Left ventricle myocardium inferior (tissue), 1 donor: ENCODE measurements at regions not wholly inside any gene's neighbourhood (a gene's known extent, or its start where the extent isn't known, plus 50 kb on each side); places are given as distances from the start of the nearest gene placed in this dataset.
A peak's percentile ranks its signal among the peaks of the same experiment; 100 is the strongest.
"Not testable (repeated sequence)": the region's sequence is repeated elsewhere in the genome, so short reads cannot be mapped to it uniquely, and the experiment has no call there.

ENCODE experiments used
- DNase-seq: peaks from one replicate; pipeline ENCODE4 v3.0.0-alpha.2; 2020
- H3K27ac ChIP-seq: fragments of 200-600 bp; replicated peaks from 2 replicates; pipeline ENCODE4 v1.8.0; 2021
- H3K27me3 ChIP-seq: fragments of 200-600 bp; 2 replicates; pipeline ENCODE4 v1.8.0; 2021; ENCODE audit warnings: low read depth
- H3K36me3 ChIP-seq: fragments of 200-600 bp; 2 replicates; pipeline ENCODE4 v1.8.0; 2021
- H3K4me1 ChIP-seq: fragments of 200-600 bp; 2 replicates; pipeline ENCODE4 v1.8.0; 2021
- H3K4me3 ChIP-seq: fragments of 200-600 bp; 2 replicates; pipeline ENCODE4 v1.8.0; 2021; ENCODE audit warnings: mild to moderate bottlenecking, moderate library complexity
- H3K9me3 ChIP-seq: fragments of 200-600 bp; replicated peaks from 2 replicates; pipeline ENCODE4 v1.8.0; 2021
- intact Hi-C: fragments of 100-400 bp; cut with micrococcal nuclease; formaldehyde crosslinking; loops from one replicate; pipeline ENCODE4 v1.11.0; 2022
- TF ChIP-seq, protein P1 (sequence below): fragments of 200-600 bp; IDR thresholded peaks from 2 replicates; pipeline ENCODE4 v1.8.0; 2021; ENCODE audit warnings: antibody characterized with exemption, mild to moderate bottlenecking, borderline replicate concordance
- donor health status: DM: no; HTN: yes; CAD: no; lungs with severe emphysema.

DNA sequence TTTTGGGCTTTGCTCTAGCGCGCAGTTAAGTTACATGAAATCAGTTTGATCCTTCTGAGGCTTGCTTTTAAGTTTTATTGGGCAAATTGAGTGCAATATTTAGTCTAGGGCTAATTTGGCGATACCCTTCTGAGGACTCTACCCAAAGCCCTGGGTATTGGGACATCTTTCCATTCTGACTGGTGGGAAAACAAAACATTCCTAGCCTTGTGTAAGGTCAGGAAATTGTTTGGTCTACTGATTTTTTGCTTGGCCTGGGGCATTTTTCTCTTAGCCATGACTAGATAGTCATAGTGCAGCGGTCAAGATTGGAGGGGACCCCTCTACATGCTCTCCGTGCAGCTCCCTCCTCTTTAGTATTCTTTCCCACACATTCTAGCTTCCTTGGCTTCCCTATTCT, 189.6 kb upstream of the PTGFR start:
- TF ChIP-seq, protein P1, sequence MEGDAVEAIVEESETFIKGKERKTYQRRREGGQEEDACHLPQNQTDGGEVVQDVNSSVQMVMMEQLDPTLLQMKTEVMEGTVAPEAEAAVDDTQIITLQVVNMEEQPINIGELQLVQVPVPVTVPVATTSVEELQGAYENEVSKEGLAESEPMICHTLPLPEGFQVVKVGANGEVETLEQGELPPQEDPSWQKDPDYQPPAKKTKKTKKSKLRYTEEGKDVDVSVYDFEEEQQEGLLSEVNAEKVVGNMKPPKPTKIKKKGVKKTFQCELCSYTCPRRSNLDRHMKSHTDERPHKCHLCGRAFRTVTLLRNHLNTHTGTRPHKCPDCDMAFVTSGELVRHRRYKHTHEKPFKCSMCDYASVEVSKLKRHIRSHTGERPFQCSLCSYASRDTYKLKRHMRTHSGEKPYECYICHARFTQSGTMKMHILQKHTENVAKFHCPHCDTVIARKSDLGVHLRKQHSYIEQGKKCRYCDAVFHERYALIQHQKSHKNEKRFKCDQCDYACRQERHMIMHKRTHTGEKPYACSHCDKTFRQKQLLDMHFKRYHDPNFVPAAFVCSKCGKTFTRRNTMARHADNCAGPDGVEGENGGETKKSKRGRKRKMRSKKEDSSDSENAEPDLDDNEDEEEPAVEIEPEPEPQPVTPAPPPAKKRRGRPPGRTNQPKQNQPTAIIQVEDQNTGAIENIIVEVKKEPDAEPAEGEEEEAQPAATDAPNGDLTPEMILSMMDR, result no peak
- Histone ChIP-seq H3K9me3 (peaks cover 10% of the 10 kb centered on the region), H3K36me3 (no peaks in the 10 kb centered on the region), H3K27me3 (no peaks in the 10 kb centered on the region), H3K27ac (no peak overlapping the region), H3K4me3 (no peak overlapping the region), H3K4me1 (no peaks in the 10 kb centered on the region)
- intact Hi-C loops, result no loop called here
- no peak for DNase-seq

DNA sequence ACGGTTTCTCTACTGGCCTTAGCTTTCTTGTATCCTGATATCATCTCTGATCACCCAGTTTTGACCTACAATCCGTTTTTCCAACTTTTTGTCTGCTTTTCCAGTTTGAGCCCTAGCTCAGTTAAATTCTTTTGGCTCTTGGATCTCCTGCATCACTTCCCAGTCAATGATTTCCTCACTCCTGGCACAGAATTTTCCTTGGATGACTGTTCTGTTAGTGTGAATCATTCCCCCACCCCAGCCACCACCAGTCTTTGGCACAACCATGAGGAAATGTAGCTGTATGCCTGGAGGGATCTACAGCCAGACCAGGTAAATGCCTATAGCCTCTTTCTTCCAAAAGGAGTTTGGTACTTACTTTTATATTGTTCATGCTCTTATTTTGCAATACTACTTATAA, 187.2 kb upstream of the PTGFR start:
- Histone ChIP-seq H3K36me3 (no peaks in the 10 kb centered on the region), H3K4me3 (no peak overlapping the region), H3K4me1 (no peaks in the 10 kb centered on the region), H3K27me3 (no peaks in the 10 kb centered on the region), H3K27ac (peak overlapping the region; percentile 49), H3K9me3 (peaks cover 10% of the 10 kb centered on the region)
- TF ChIP-seq, protein P1, result no peak
- peak; percentile 21 for DNase-seq
- intact Hi-C loops, result no loop called here

- DNase-seq, result no peak
- no peaks in the 10 kb centered on the region for H3K36me3 ChIP-seq
- TF ChIP-seq, protein P1, result no peak
- H3K4me1 ChIP-seq, result no peaks in the 10 kb centered on the region
- intact Hi-C loops, result no loop called here
- peaks cover 10% of the 10 kb centered on the region for H3K9me3 ChIP-seq
- no peak overlapping the region for H3K27ac ChIP-seq
- no peaks in the 10 kb centered on the region for H3K27me3 ChIP-seq
- H3K4me3 ChIP-seq, result no peak overlapping the region
These were observed 186.4 kb upstream of the PTGFR start for GRCh38 chr1:78304341-78304740.

- no peak for DNase-seq
- Histone ChIP-seq H3K36me3 (no peaks in the 10 kb centered on the region), H3K9me3 (peaks cover 10% of the 10 kb centered on the region), H3K4me1 (no peaks in the 10 kb centered on the region), H3K4me3 (no peak overlapping the region), H3K27ac (no peak overlapping the region), H3K27me3 (no peaks in the 10 kb centered on the region)
- TF ChIP-seq, protein P1, result no peak
- intact Hi-C loops, result no loop called here
These were observed 186.0 kb upstream of the PTGFR start for GRCh38 chr1:78304761-78305160.

DNA sequence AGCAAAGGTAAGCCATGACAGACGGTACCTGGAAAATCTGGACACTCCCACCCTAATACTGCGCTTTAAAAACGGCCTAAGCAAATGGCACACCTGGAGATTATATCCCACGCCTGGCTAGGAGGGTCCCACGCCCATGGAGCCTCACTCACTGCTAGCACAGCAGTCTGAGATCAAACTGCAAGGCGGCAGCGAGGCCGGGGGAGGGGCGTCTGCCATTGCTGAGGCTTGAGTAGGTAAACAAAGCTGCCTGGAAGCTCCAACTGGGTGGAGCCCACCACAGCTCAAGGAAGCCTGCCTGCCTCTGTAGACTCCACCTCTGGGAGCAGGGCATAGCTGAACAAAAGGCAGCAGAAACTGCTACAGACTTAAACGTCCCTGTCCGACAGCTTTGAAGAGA, 180.5 kb upstream of the PTGFR start:
- DNase-seq, H3K4me1 ChIP-seq, intact Hi-C loops, H3K4me3 ChIP-seq, H3K36me3 ChIP-seq, H3K27me3 ChIP-seq, H3K27ac ChIP-seq: not testable (repeated sequence)
- H3K9me3 ChIP-seq, result peaks cover 10% of the 10 kb centered on the region

DNA sequence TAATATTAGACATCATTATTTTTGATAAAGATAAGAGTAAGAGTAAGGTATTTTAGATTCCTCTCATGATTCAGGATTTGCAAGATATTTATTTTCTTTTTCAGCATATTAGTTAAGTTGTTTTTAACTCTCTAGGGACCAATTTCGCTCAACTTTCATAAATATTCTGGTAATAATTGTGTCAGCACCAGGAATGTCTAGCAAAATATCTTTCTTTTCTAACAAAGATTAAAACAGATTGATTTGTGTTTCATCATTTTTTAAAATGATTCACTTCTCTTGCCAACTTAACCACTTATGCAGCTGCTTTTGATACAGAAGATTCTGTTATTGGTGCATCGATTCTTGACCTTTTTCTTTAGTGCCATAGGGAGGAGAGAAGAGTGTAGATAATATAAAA, 172.8 kb upstream of the PTGFR start:
- no peak overlapping the region for H3K4me3 ChIP-seq
- no peak for DNase-seq
- H3K4me1 ChIP-seq, result no peaks in the 10 kb centered on the region
- TF ChIP-seq, protein P1, result no peak
- no peaks in the 10 kb centered on the region for H3K36me3 ChIP-seq
- intact Hi-C loops, result no loop called here
- H3K9me3 ChIP-seq, result peaks cover 9% of the 10 kb centered on the region
- H3K27ac ChIP-seq, result no peak overlapping the region
- no peaks in the 10 kb centered on the region for H3K27me3 ChIP-seq
